ENCODE measurements at regions not wholly inside any gene's neighbourhood (a gene's known extent, or its start where the extent isn't known, plus 50 kb on each side); places are given as distances from the start of the nearest gene placed in this dataset.

GRCh38 chr21:38626306-38626705 lies 128.0 kb upstream of the ERG start:
- in situ Hi-C loops (cut with MboI) = no loop called here
- Histone ChIP-seq H3K9me3 (replicated peaks; ENCODE audit: control insufficient read depth, insufficient read depth, low read depth, low read length) (no peaks in the 10 kb centered on the region), H4K20me1 (replicated peaks; ENCODE audit: control insufficient read depth, insufficient read depth, low read length) (no peaks in the 10 kb centered on the region), H3K27ac (ENCODE audit: extremely low read depth, low read depth, low read length) (no peak overlapping the region), H2AFZ (ENCODE audit: low read depth, low read length) (no peak overlapping the region), H3K4me1 (replicated peaks in 1 of 2; ENCODE audit: control insufficient read depth in 2 of 2, insufficient read depth in 2 of 2, low read length in 2 of 2) (no peaks in the 10 kb centered on the region), H3K36me3 (ENCODE audit: control insufficient read depth, insufficient read depth, low read length) (no peaks in the 10 kb centered on the region), H3K4me2 (ENCODE audit: insufficient read depth, low read length) (no peak overlapping the region), H3K9me1 (ENCODE audit: control insufficient read depth, insufficient read depth, low read length) (no peaks in the 10 kb centered on the region), H3K27me3 (ENCODE audit: control insufficient read depth in 2 of 2, insufficient read depth in 2 of 2, low read length in 2 of 2) (no peaks in the 10 kb centered on the region), H3K9ac (ENCODE audit: insufficient read depth in 1 of 2, low read depth in 2 of 2, low read length in 2 of 2) (no peak overlapping the region), H3K79me2 (ENCODE audit: control insufficient read depth, insufficient read depth, low read length) (no peaks in the 10 kb centered on the region), H3K4me3 (no peak overlapping the region)
- 0% methylated on average over 3 of the region's 3 CpGs for whole genome bisulfite sequencing (ENCODE audit: insufficient coverage, low coverage, missing lambda C conversion rate)
- ATAC-seq (no peak), FAIRE-seq (no peak), DNase-seq (ENCODE audit: extremely low read depth in 1 of 4, low spot score in 3 of 4) (no peak)
- ChIA-PET POLR2A (no interaction called here), CTCF (ENCODE audit: low intra/inter-chr PET ratio) (no interaction called here)
- no TSS peak for BruUV-seq (replicated peaks)
- no peak for TF ChIP-seq ZFP30 (CRISPR knock-in tag; IDR thresholded peaks at IDR 0.05; ENCODE audit: borderline replicate concordance)
- no peak for TF ChIP-seq E2F6 (IDR thresholded peaks at IDR 0.05; ENCODE audit: borderline replicate concordance in 1 of 2, extremely low read depth in 1 of 2, insufficient read depth in 1 of 2, insufficient read length in 1 of 2, low read depth in 1 of 2, low read length in 1 of 2, poor library complexity in 1 of 2, severe bottlenecking in 1 of 2)
- no peak for TF ChIP-seq KDM5B (IDR thresholded peaks at IDR 0.05; ENCODE audit: insufficient replicate concordance, low read depth, low read length)
- TF ChIP-seq NKRF (IDR thresholded peaks at IDR 0.05; ENCODE audit: borderline replicate concordance) = no peak
- no peak for TF ChIP-seq ATF2 (CRISPR knock-in tag; IDR thresholded peaks at IDR 0.05)
- TF ChIP-seq PRMT5 (CRISPR knock-in tag; IDR thresholded peaks at IDR 0.05) = no peak
- TF ChIP-seq E2F8 (IDR thresholded peaks at IDR 0.05; ENCODE audit: low read depth, partially characterized antibody) = no peak
- no peak for TF ChIP-seq FOXJ2 (tag; IDR thresholded peaks at IDR 0.05)
- TF ChIP-seq SMAD3 (CRISPR knock-in tag; conservative IDR thresholded peaks at IDR 0.05) = no peak
- intact Hi-C loops (cut with micrococcal nuclease) = no loop called here
